Hepatocyte (in vitro differentiated cells): ENCODE measurements at regions not wholly inside any gene's neighbourhood (a gene's known extent, or its start where the extent isn't known, plus 50 kb on each side); places are given as distances from the start of the nearest gene placed in this dataset.

Experiments
- DNase-seq: peaks from one replicate; pipeline ENCODE4 v3.0.0-alpha.2; 2016; ENCODE audit warnings: low spot score
- H2AFZ ChIP-seq: fragments of 200-600 bp; sonication (generic); 2 replicates; pipeline ENCODE4 v1.6.0; 2016; ENCODE audit warnings: antibody characterized with exemption, mild to moderate bottlenecking
- H3K27ac ChIP-seq: fragments of 200-600 bp; sonication (generic); 2 replicates; pipeline ENCODE4 v1.5.1; 2016; ENCODE audit warnings: mild to moderate bottlenecking
- H3K27me3 ChIP-seq: fragments of 200-600 bp; sonication (generic); 2 replicates; pipeline ENCODE4 v1.6.1; 2016
- H3K36me3 ChIP-seq: fragments of 200-600 bp; sonication (generic); replicated peaks from 2 replicates; pipeline ENCODE4 v1.5.1; 2016; ENCODE audit warnings: low read depth; ENCODE audit not compliant: insufficient read depth
- H3K4me1 ChIP-seq: fragments of 200-600 bp; sonication (generic); 2 replicates; pipeline ENCODE4 v1.5.1; 2016; ENCODE audit warnings: mild to moderate bottlenecking, moderate library complexity; ENCODE audit not compliant: insufficient read depth
- H3K4me2 ChIP-seq: fragments of 200-600 bp; sonication (generic); 2 replicates; pipeline ENCODE4 v1.6.0; 2016
- H3K4me3 ChIP-seq: fragments of 200-600 bp; sonication (generic); 2 replicates; pipeline ENCODE4 v1.5.1; 2016; ENCODE audit warnings: mild to moderate bottlenecking
- H3K79me2 ChIP-seq: fragments of 200-600 bp; sonication (generic); 2 replicates; pipeline ENCODE4 v1.6.0; 2017; ENCODE audit warnings: mild to moderate bottlenecking
- H3K9me2 ChIP-seq: fragments of 200-600 bp; sonication (generic); replicated peaks from 2 replicates; pipeline ENCODE4 v1.6.0; 2017; ENCODE audit warnings: mild to moderate bottlenecking; ENCODE audit not compliant: insufficient read depth
- H3K9me3 ChIP-seq: fragments of 200-600 bp; sonication (generic); 2 replicates; pipeline ENCODE4 v1.5.1; 2016; ENCODE audit warnings: low read depth, mild to moderate bottlenecking
- H4K20me1 ChIP-seq: fragments of 200-600 bp; sonication (generic); 2 replicates; pipeline ENCODE4 v1.6.0; 2016; ENCODE audit warnings: mild to moderate bottlenecking; ENCODE audit not compliant: insufficient read depth, poor library complexity, severe bottlenecking
- EZH2 ChIP-seq: fragments of 200-600 bp; sonication (generic); IDR thresholded peaks from 2 replicates; pipeline ENCODE4 v1.6.1; 2016; ENCODE audit warnings: antibody characterized with exemption, mild to moderate bottlenecking, borderline replicate concordance
- EZH2phosphoT487 ChIP-seq: fragments of 200-600 bp; sonication (generic); IDR thresholded peaks from one replicate; pipeline ENCODE4 v1.6.1; 2018; ENCODE audit warnings: antibody characterized with exemption, mild to moderate bottlenecking, low read depth, moderate library complexity; ENCODE audit not compliant: unreplicated experiment, severe bottlenecking
- WGBS: methylation state at CpG from one replicate; pipeline ENCODE4 v1.1.6; 2016; ENCODE audit warnings: low lambda C conversion rate; ENCODE audit errors: missing lambda C conversion rate; 5-methylcytosine and 5-hydroxymethylcytosine counted together
- TF ChIP-seq, protein P1 (sequence below): fragments of 200-600 bp; sonication (generic); IDR thresholded peaks from 2 replicates; pipeline ENCODE4 v1.5.1; 2016; ENCODE audit warnings: antibody characterized with exemption, mild to moderate bottlenecking; ENCODE audit not compliant: poor library complexity

DNA sequence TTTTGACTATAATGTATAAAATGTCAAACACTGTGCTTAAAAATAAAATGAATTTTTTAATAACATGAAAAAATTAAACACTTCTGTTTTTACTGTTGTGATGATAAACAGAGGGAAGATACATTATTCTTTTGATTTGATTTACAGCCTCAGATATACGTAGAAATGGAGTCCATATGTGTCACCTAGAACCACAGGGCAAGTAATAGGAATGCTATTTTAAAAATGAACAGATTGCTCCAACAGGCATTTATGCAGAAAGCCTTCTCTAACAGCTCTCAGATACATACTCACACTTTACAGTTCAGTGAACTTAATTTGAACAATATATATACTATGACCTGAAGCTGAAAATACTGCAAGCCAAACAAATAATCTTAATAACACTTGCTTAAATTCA, 1551.0 kb downstream of the GRIK2 start:
- WGBS, result 38% methylated on average over 1 of the region's 1 CpG
- no peak for DNase-seq
- H3K9me3 ChIP-seq, result no peaks in the 10 kb centered on the region
- no peaks in the 10 kb centered on the region for H4K20me1 ChIP-seq
- H3K9me2 ChIP-seq, result no peaks in the 10 kb centered on the region
- no peak overlapping the region for H3K4me3 ChIP-seq
- H3K4me2 ChIP-seq, result no peak overlapping the region
- H2AFZ ChIP-seq, result no peak overlapping the region
- no peaks in the 10 kb centered on the region for H3K27me3 ChIP-seq
- H3K4me1 ChIP-seq, result no peaks in the 10 kb centered on the region
- H3K79me2 ChIP-seq, result no peaks in the 10 kb centered on the region
- TF ChIP-seq EZH2phosphoT487 (no peak), EZH2 (no peak)
- H3K36me3 ChIP-seq, result no peaks in the 10 kb centered on the region
- H3K27ac ChIP-seq, result no peak overlapping the region

DNA sequence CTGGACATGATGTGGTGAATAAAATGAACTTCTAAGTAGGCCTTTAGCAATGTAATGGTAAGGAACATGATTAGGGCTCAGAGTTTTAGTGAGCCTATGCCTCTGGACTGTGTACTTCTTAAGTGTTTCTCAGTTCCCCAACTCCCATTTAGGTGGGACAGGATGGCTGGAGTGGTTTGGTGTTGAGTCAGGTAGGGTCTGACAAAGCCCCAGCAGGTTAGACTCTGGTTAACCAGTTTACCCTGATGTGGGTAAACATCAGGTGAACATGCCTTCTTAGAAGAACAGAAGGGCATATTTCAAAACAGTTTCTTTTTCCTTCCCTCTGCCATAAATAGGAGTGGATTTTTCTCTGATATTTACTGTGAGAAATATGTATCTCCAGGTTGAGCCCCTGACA, 1548.7 kb downstream of the GRIK2 start:
- H3K79me2 ChIP-seq, result no peaks in the 10 kb centered on the region
- no peaks in the 10 kb centered on the region for H3K4me1 ChIP-seq
- no peak overlapping the region for H3K4me3 ChIP-seq
- no peak for DNase-seq
- TF ChIP-seq, protein P1, sequence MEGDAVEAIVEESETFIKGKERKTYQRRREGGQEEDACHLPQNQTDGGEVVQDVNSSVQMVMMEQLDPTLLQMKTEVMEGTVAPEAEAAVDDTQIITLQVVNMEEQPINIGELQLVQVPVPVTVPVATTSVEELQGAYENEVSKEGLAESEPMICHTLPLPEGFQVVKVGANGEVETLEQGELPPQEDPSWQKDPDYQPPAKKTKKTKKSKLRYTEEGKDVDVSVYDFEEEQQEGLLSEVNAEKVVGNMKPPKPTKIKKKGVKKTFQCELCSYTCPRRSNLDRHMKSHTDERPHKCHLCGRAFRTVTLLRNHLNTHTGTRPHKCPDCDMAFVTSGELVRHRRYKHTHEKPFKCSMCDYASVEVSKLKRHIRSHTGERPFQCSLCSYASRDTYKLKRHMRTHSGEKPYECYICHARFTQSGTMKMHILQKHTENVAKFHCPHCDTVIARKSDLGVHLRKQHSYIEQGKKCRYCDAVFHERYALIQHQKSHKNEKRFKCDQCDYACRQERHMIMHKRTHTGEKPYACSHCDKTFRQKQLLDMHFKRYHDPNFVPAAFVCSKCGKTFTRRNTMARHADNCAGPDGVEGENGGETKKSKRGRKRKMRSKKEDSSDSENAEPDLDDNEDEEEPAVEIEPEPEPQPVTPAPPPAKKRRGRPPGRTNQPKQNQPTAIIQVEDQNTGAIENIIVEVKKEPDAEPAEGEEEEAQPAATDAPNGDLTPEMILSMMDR, result no peak
- no peak for TF ChIP-seq EZH2phosphoT487
- TF ChIP-seq EZH2, result no peak
- H3K27ac ChIP-seq, result no peak overlapping the region
- H3K36me3 ChIP-seq, result no peaks in the 10 kb centered on the region
- no peak overlapping the region for H2AFZ ChIP-seq
- no peak overlapping the region for H3K4me2 ChIP-seq
- no peaks in the 10 kb centered on the region for H3K9me3 ChIP-seq
- no peaks in the 10 kb centered on the region for H3K27me3 ChIP-seq
- no peaks in the 10 kb centered on the region for H3K9me2 ChIP-seq
- H4K20me1 ChIP-seq, result no peaks in the 10 kb centered on the region

DNA sequence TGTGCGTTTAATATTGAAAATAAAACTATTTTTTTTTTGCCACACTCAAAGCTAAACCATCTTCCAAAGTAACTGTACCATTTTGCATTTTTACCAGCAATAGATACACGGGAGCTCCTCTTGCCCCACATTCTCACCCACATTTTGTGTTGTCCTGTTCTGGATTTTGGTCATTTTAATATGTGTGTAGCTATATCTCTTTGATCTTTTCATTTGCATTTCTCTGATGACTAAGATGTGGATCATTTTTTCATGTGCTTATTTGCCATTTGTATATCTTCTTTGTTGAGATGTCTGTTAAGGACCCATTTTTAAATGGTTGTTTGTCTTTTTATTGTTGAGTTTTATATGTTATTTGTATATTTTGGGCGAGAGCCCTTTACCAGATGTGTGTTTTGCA, 1543.5 kb downstream of the GRIK2 start:
- 75% methylated on average over 3 of the region's 3 CpGs for WGBS
- Histone ChIP-seq H3K79me2 (no peaks in the 10 kb centered on the region), H3K4me3 (no peak overlapping the region), H3K4me2 (no peak overlapping the region), H3K36me3 (no peaks in the 10 kb centered on the region), H3K27me3 (no peaks in the 10 kb centered on the region), H3K4me1 (no peaks in the 10 kb centered on the region), H3K9me2 (no peaks in the 10 kb centered on the region), H3K9me3 (no peaks in the 10 kb centered on the region), H4K20me1 (no peaks in the 10 kb centered on the region), H2AFZ (no peak overlapping the region), H3K27ac (no peak overlapping the region)
- TF ChIP-seq EZH2 (no peak), EZH2phosphoT487 (no peak)
- TF ChIP-seq, protein P1, result no peak
- DNase-seq, result no peak

DNA sequence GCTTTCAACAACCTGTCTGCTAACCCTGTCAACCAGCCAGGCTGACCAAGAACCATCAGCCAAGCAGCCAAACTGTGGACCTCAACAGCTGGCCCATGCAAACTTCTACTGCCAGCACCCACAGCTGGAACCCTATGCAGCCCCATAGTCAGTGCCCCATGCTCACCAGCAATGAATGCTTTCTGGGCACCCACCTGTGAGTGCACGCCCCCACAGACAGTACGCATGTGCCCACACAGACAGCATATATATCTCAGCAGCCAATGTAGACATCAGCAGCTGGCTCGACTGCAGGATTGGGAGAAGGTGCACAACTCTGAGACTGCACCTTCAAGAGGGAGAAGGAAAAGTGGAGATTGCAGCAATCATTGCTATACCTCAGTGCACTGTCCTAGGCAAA, 1534.6 kb downstream of the GRIK2 start:
- Histone ChIP-seq H3K4me1 (no peaks in the 10 kb centered on the region), H3K27me3 (no peaks in the 10 kb centered on the region), H3K36me3 (no peaks in the 10 kb centered on the region), H3K4me3 (no peak overlapping the region), H3K27ac (no peak overlapping the region), H2AFZ (no peak overlapping the region), H3K4me2 (no peak overlapping the region), H4K20me1 (no peaks in the 10 kb centered on the region), H3K79me2 (no peaks in the 10 kb centered on the region), H3K9me2 (no peaks in the 10 kb centered on the region), H3K9me3 (no peaks in the 10 kb centered on the region)
- WGBS, result 100% methylated on average over 3 of the region's 3 CpGs
- no peak for TF ChIP-seq EZH2
- TF ChIP-seq, protein P1, result no peak
- no peak for TF ChIP-seq EZH2phosphoT487
- no peak for DNase-seq
